HG03520 (cell line): ENCODE measurements at regions not wholly inside any gene's neighbourhood (a gene's known extent, or its start where the extent isn't known, plus 50 kb on each side); places are given as distances from the start of the nearest gene placed in this dataset.
"Not testable (repeated sequence)": the region's sequence is repeated elsewhere in the genome, so short reads cannot be mapped to it uniquely, and the experiment has no call there.

ENCODE experiments used
- ATAC-seq: cut with Tn5 transposase; IDR thresholded peaks from one replicate; pipeline ENCODE4 v1.9.1; 2021; ENCODE audit warnings: mild to moderate bottlenecking, moderate library complexity; ENCODE audit not compliant: unreplicated experiment

GRCh38 chr7:119748991-119749390 lies 524.0 kb upstream of the KCND2 start:
- no peak for ATAC-seq

GRCh38 chr7:119756687-119757086 lies 516.3 kb upstream of the KCND2 start:
- ATAC-seq, result no peak

- no peak for ATAC-seq
Measured at GRCh38 chr7:119758254-119758653, 514.7 kb upstream of the KCND2 start.

DNA sequence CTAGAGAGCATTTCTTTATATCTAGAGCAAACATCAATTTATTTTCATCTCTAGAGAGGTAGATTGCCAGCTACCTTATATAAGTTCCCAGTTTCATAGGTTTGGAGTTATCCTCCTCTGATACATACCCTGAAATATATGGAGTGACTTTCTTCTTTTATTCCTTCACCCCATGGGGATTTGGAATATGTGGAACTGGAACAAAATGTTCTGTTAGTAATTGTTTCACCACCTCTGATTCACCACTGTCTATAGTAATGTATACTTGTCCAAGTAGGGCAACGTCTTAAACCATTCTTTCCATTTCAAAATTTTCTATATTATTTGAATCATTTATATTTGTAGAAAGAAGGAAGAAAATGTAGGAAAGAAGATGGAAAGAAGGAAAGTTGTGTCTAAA lies 511.2 kb upstream of the KCND2 start:
- no peak for ATAC-seq

- ATAC-seq, result no peak
Measured at GRCh38 chr7:119782286-119782685, 490.7 kb upstream of the KCND2 start.

GRCh38 chr7:119783799-119784198 lies 489.2 kb upstream of the KCND2 start:
- no peak for ATAC-seq

DNA sequence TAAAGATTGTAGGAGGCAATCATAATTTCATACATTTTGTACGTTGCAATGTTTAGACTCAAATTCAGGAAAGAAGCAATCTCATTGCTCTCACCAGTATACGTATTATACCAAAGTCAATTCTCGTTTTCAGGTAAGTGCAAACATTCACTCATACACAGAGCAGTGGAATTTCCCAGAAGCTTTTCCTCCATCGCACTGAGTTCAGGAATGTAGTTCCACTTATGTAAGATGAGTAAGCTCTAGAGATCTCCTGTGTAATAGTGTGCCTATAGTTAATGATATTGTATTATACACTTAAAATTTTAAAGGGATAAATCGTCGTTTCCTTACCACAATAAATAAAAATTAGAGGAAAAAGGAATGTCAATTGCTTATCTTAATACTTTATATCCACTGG lies 470.8 kb upstream of the KCND2 start:
- no peak for ATAC-seq

DNA sequence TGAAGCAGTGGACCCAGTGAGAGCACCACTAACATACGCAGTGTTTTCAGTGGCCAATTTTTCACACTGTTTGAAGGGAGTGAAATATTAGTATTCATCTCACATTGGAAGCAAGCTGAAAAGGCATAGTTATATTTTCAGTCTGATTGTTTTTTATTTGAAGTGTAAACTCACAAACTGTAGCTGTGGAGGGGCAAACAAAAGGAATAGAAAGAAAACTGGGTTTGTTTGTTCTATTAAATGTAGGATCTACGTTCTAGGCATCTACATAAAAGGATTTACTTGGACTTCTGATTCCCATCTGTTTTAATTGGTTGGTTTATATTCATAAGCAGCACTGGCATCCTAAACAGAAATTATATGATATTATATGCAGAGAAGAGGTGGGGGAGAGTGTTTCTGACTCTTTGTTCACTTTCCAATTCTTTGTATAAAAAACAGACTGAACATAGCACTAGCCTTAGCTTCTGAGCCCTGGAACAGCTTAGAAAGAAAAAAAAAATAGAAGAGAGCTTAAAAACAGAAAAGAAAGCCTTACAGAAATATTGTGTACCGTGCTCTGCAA lies 447.8 kb upstream of the KCND2 start:
- no peak for ATAC-seq

DNA sequence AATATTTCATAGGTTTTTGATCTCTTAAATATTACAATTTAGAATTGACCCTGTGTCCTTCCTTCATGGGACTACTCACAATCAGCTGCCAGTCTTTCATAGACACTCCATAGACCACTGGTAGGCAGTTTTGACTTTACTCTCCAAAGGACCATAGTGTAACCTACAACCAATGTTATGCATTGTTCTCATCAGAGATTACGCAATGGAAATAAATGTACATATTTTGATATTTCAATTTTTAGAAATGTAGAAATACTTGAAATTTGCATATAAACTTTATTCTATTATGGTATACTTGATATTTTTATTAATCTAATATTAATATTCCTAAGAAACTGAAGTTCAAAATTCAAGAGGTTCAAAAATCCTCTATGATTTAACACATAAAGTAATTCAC lies 446.4 kb upstream of the KCND2 start:
- ATAC-seq, result no peak

GRCh38 chr7:119838444-119838843 lies 434.5 kb upstream of the KCND2 start:
- ATAC-seq, result no peak

DNA sequence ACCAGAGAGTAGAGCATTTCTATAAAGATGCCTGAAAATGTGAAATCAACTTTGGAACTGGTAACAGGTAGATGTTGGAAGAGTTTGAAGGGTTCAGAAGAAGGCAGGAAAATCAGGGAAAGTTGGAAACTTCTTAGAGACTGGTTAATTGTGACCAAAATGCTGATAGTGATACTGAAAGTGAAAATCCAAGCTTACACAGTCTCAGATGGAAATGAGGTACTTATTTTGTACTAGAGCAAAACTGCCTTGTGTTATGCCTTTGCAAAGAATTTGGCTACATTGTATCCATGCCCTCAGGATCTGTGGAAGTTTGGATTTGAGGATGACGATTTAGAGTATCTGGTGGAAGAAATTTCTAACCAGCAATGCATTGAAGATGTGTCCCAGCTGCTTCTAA lies 430.6 kb upstream of the KCND2 start:
- ATAC-seq, result no peak

- no peak for ATAC-seq
Measured at GRCh38 chr7:119842786-119843185, 430.2 kb upstream of the KCND2 start.

GRCh38 chr7:119861385-119861784 lies 411.6 kb upstream of the KCND2 start:
- no peak for ATAC-seq

DNA sequence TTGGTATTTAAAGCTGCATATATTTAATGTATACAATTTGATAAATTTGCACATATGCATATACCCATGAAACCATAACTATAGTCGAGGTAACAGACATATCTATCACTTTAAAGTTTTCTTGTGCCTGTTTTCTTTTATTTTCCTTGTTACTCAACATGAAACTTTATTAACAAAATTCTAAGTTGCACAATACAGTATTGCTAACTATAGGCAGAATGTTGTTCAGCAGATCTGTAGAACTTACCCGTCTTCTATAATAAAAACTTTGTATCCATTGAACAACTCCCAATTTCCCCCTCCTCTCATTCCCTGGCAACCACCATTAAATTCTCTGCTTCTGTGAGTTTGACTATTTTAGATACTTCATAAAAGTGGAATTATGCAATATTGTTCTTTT lies 404.6 kb upstream of the KCND2 start:
- no peak for ATAC-seq

- no peak for ATAC-seq
Measured at GRCh38 chr7:119879835-119880234, 393.1 kb upstream of the KCND2 start.

- ATAC-seq, result no peak
Measured at GRCh38 chr7:119886007-119886406, 387.0 kb upstream of the KCND2 start.

DNA sequence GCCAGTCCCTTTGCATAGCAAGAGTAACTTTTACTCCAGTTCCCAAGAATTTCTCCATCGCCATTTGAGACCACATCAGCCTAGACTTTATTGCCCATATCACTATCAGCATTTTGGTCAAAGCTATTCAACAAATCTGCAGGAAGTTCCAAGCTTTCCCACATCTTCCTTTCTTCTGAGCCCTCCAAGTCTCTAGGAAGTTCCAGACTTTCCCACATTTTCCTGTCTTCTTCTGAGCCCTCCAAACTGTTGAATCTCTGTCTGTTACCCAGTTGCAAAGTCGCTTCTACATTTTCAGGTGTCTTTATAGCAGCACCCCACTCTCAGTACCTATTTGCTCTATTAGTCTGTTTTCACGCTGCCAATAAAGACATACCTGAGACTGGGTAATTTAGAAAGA lies 386.4 kb upstream of the KCND2 start:
- not testable (repeated sequence) for ATAC-seq

GRCh38 chr7:119888251-119888650 lies 384.7 kb upstream of the KCND2 start:
- no peak for ATAC-seq

GRCh38 chr7:119890631-119891030 lies 382.3 kb upstream of the KCND2 start:
- no peak for ATAC-seq

DNA sequence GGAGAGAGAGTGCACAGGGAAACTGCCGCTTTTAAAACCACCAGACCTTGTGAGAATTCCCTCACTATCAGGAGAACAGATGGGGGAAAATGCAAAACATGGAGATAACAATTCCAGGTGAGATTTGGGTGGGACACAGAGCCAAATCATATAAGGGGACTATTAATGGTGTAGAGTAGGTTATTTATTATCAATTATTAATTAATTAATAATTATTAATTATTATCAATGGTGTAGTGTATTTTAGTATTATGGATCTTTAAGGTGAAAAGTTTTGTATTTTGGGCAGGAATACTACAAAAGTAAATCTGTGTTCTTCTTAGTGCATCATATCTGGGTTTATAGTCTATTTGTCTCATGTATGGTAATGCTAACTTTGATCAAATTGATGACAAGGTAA lies 377.7 kb upstream of the KCND2 start:
- no peak for ATAC-seq

- no peak for ATAC-seq
Measured at GRCh38 chr7:119896386-119896785, 376.6 kb upstream of the KCND2 start.

DNA sequence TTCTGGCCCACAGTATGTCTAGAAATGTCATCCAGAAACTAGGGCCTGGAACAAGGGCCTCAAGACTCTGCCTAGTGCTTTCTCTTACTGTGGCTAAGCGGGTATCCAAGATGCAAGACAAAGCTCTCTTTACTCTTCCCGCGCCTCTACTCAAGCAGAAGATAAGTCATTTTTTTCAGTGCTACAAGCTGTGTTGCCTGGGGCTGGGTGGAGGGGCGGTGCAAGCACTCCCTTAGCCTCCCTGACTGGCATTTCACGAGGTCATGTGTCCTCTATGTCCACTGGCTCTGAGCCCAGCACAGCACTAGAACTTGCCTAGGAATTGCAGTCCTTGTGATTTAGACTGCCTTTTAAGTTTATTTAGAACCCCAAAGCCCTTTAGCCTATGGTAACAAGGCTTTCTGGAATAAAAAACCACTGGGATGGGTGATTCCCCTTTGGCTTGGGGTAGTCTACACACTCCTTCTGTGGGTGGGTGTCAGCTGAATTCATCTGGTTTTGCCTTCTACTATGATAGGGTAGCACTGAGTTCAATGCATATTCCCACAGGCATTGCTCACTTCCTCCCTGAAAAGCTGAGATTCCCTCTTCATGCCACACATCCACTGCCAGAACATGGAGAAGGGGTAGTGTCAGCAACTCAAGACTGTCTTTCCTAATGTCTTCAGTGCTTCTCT lies 371.8 kb upstream of the KCND2 start:
- ATAC-seq, result no peak

DNA sequence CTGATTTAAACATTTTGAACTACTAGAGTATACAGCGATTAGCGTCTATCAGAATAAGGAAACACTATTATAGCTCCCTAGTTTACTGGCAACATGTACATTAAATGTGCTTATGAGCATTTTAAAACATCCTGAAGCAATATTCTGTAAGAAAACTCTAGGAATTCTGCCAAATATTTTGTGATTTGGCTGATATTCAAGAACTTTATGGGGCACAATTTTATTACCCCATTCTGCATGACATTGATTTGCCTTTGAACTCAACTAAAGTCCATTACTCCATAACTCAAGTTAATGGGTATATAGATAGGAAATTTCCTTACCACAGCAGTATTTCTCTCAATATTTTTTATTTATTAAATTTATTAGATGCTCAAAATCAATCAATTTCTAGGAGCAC lies 369.9 kb upstream of the KCND2 start:
- no peak for ATAC-seq
